ENCODE measurements at regions not wholly inside any gene's neighbourhood (a gene's known extent, or its start where the extent isn't known, plus 50 kb on each side); places are given as distances from the start of the nearest gene placed in this dataset.

DNA sequence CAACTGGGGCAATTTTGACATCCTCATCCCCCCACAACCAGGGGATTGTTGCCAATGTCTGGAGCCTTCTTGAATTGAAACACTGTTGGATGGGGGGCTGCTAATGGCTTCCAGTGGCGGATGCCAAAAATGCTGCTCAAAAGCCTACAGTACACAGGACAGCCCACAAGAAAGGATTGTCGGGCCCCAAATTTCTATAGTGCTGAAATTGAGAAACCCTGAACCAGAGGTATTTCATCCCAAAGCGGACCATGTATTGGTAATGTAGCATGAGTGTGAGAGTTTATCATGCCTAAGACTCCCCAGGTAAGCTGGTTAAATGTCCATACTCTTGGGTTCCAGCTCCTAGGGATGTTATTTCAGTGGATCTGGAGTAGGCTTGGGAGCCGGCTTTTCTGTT is 544.0 kb downstream of the BCL11B start:
- ChIA-PET CTCF (no interaction called here), POLR2A (no interaction called here)
- intact Hi-C loops (cut with micrococcal nuclease) = no loop called here
- DNase-seq = no peak
- no peaks in the 10 kb centered on the region for H3K4me1 Mint-ChIP-seq
- no peak overlapping the region for H3K4me3 Mint-ChIP-seq
- ATAC-seq (ENCODE audit: low read depth) = no peak
- peaks cover 2% of the 10 kb centered on the region for H3K9me3 Mint-ChIP-seq
- TF ChIP-seq, protein P1, sequence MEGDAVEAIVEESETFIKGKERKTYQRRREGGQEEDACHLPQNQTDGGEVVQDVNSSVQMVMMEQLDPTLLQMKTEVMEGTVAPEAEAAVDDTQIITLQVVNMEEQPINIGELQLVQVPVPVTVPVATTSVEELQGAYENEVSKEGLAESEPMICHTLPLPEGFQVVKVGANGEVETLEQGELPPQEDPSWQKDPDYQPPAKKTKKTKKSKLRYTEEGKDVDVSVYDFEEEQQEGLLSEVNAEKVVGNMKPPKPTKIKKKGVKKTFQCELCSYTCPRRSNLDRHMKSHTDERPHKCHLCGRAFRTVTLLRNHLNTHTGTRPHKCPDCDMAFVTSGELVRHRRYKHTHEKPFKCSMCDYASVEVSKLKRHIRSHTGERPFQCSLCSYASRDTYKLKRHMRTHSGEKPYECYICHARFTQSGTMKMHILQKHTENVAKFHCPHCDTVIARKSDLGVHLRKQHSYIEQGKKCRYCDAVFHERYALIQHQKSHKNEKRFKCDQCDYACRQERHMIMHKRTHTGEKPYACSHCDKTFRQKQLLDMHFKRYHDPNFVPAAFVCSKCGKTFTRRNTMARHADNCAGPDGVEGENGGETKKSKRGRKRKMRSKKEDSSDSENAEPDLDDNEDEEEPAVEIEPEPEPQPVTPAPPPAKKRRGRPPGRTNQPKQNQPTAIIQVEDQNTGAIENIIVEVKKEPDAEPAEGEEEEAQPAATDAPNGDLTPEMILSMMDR (IDR thresholded peaks at IDR 0.05) = no peak
- H3K27me3 Mint-ChIP-seq = no peaks in the 10 kb centered on the region
- no peaks in the 10 kb centered on the region for H3K36me3 Mint-ChIP-seq (ENCODE audit: low read depth)
- no peak overlapping the region for H3K27ac Mint-ChIP-seq

DNA sequence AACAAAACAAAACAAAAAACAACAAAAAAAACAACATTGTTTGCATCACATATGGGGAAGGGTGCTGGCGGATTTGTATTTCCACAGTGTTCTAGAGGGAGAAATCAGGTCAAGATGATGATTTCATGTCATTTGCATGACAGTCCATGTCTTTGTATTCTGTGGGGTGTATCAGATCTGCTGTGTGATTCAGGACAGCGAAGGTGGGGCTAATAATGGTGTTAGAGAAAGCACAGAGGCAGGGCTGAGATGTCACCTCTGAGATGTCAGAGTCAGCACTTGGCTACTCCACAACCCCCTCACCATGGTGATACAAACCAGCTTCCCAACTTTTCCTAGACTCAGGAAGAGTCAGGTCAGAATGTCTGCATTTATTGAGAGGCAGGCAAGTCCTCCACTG is 543.2 kb downstream of the BCL11B start:
- Mint-ChIP-seq H3K27me3 (no peaks in the 10 kb centered on the region), H3K4me1 (no peaks in the 10 kb centered on the region), H3K36me3 (ENCODE audit: low read depth) (no peaks in the 10 kb centered on the region), H3K27ac (no peak overlapping the region), H3K9me3 (peaks cover 2% of the 10 kb centered on the region), H3K4me3 (no peak overlapping the region)
- TF ChIP-seq, protein P1 (IDR thresholded peaks at IDR 0.05) = no peak
- ChIA-PET CTCF (no interaction called here), POLR2A (no interaction called here)
- intact Hi-C loops (cut with micrococcal nuclease) = no loop called here
- ATAC-seq (ENCODE audit: low read depth) (no peak), DNase-seq (no peak)

DNA sequence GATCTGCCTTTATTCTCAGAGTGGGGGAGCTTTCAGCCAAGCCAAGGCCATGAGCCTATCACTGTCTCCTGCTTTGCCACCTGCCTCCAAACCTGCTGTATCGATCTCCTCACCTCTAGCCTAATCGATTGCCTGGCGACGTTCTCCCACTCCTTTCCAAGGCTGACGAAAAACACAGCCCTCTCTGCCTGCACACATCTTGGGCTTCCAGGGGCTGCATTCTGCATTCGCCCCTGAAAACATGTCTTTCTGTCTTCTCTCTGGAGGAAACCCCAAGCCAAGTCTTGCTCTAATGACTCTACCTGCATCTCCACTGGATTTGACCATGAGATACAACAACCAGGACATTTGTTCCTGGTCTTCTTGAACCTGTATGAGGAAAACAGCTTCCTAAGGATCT is 540.7 kb downstream of the BCL11B start:
- CTCF ChIA-PET = no interaction called here
- intact Hi-C loops (cut with micrococcal nuclease) = no loop called here
- POLR2A ChIA-PET = no interaction called here
- H3K4me3 Mint-ChIP-seq = no peak overlapping the region
- H3K4me1 Mint-ChIP-seq = no peaks in the 10 kb centered on the region
- no peak for ATAC-seq (ENCODE audit: low read depth)
- H3K27me3 Mint-ChIP-seq = no peaks in the 10 kb centered on the region
- no peaks in the 10 kb centered on the region for H3K36me3 Mint-ChIP-seq (ENCODE audit: low read depth)
- H3K9me3 Mint-ChIP-seq = peaks cover 6% of the 10 kb centered on the region
- H3K27ac Mint-ChIP-seq = no peak overlapping the region
- TF ChIP-seq, protein P1 (IDR thresholded peaks at IDR 0.05) = no peak
- DNase-seq = no peak

DNA sequence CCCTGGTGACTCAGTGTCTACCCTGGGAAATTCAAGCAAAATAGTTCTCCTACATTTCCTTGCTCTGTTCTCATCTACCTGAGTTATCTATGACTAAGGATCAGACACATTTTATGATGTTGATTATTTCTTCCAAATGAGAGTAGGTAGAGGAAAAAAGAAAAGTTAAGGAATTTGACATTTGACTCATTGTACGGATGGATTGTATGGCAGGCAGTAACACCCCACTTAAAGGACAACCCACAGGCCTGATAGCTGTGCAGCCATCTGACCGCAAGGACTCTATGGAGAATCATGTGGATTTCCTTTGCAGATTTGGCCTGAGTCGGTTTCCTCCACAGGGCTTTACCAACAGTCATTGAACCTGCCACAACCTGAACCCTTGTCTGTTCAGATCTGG is 540.3 kb downstream of the BCL11B start:
- CTCF ChIA-PET = no interaction called here
- H3K27ac Mint-ChIP-seq = no peak overlapping the region
- no peak for ATAC-seq (ENCODE audit: low read depth)
- intact Hi-C loops (cut with micrococcal nuclease) = no loop called here
- no peak overlapping the region for H3K4me3 Mint-ChIP-seq
- H3K27me3 Mint-ChIP-seq = no peaks in the 10 kb centered on the region
- POLR2A ChIA-PET = no interaction called here
- H3K9me3 Mint-ChIP-seq = peaks cover 6% of the 10 kb centered on the region
- TF ChIP-seq, protein P1 (IDR thresholded peaks at IDR 0.05) = no peak
- no peak for DNase-seq
- no peaks in the 10 kb centered on the region for H3K36me3 Mint-ChIP-seq (ENCODE audit: low read depth)
- H3K4me1 Mint-ChIP-seq = no peaks in the 10 kb centered on the region

DNA sequence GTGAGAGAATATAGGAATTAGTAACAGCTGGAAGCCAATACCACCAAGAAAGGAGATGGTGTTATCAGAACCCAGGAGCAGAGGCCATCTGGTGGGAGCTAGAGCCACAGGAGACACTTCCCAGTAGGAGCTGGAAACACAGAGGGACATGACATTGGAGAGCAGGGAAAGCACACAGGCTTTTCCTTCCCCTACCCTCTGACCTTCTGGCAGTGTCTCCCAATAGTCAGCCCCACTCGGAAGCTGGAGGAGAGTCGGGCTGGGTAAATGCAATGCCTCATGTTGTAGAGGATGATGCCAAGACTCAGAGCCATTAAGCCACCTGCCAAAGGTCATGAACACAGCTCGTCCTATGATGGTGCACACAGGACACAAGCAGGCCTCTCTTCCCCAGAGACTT is 538.5 kb downstream of the BCL11B start:
- H3K4me3 Mint-ChIP-seq = no peak overlapping the region
- ChIA-PET CTCF (no interaction called here), POLR2A (no interaction called here)
- H3K27me3 Mint-ChIP-seq = no peaks in the 10 kb centered on the region
- peaks cover 6% of the 10 kb centered on the region for H3K9me3 Mint-ChIP-seq
- no peak overlapping the region for H3K27ac Mint-ChIP-seq
- no peaks in the 10 kb centered on the region for H3K4me1 Mint-ChIP-seq
- intact Hi-C loops (cut with micrococcal nuclease) = no loop called here
- ATAC-seq (ENCODE audit: low read depth) (no peak), DNase-seq (no peak)
- TF ChIP-seq, protein P1 (IDR thresholded peaks at IDR 0.05) = no peak
- no peaks in the 10 kb centered on the region for H3K36me3 Mint-ChIP-seq (ENCODE audit: low read depth)

Measured in activated B cell treated with CpG ODN at 0.5 μM for 24 hours (primary cell).